ENCODE measurements at regions not wholly inside any gene's neighbourhood (a gene's known extent, or its start where the extent isn't known, plus 50 kb on each side); places are given as distances from the start of the nearest gene placed in this dataset.
"Not testable (repeated sequence)": the region's sequence is repeated elsewhere in the genome, so short reads cannot be mapped to it uniquely, and the experiment has no call there.

GRCh38 chr7:79636849-79637248 lies 183.4 kb upstream of the MAGI2 start:
- no peak for DNase-seq

DNA sequence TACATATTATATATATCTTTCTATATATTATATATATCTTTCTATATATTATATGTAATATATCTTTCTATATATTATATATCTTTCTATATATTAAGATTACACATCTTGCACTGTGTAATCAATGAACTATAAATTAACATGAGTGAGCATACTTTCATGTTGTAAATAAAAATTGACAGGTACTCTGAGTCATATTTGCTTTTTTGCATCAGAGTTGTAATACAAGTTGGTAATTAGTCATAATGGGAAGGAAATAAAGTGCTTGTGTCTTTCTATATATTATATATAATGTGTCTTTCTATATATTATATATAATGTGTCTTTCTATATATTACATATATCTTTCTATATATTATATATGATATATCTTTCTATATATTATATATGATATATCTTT lies 172.5 kb upstream of the MAGI2 start:
- not testable (repeated sequence) for DNase-seq

GRCh38 chr7:79624336-79624735 lies 170.9 kb upstream of the MAGI2 start:
- DNase-seq = no peak

GRCh38 chr7:79622781-79623180 lies 169.3 kb upstream of the MAGI2 start:
- DNase-seq = no peak

DNA sequence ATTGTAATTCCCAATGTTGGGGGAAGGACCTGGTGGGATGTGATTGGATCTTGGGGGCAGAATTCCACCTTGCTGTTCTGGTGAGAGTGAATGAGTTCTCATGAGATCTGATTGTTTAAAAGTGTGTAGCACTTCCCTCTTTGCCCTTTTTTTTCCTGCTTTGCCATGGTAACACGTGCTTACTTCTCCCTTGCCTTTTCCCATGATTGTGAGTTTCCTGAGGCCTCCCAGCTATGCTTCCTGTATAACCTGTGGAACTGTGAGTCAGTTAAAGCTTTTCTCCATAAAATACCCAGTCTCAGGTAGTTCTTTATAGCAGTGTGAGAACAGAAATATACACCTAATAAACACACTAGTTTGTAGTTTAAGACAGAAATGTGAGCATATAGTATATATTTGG lies 166.8 kb upstream of the MAGI2 start:
- no peak for DNase-seq

- no peak for DNase-seq
Observed at GRCh38 chr7:79619216-79619615, 165.7 kb upstream of the MAGI2 start.

GRCh38 chr7:79615871-79616640 lies 162.6 kb upstream of the MAGI2 start:
- DNase-seq = no peak

DNA sequence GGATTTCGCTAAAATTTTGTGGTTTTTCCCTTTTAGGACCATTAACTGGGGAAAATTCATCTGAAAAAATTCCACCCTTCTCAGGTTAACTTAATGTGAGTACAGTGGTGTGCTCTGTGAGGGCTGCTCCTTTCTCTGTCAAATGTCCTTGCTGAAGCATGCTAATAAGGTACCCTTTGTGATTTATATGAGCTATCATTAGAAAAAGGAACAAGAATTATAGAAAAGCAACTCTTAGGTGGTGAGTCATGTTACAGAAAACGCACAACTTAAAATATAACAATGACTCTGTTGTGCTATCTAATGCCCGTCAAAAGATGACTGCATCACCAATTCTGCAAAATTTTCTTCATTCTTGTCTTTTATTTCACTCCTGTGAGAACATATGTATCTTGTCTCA lies 162.0 kb upstream of the MAGI2 start:
- DNase-seq = no peak

DNA sequence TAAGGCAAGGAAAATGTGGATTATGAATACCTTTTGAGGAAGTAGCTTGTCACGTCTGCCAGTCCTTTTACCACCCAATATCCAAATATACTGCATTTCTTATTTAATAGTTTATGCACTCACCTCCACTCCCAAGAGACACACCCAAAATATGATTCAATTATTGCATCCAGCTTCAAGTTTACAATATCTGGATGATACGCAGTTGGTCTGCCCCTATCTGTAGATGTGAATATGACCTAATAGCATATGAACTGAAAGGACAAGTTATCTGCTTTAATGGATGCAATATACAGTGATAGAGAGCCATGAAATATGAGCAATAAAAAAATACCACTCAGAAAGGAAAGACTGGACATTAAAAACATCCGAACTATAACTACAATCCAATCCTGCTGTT lies 159.4 kb upstream of the MAGI2 start:
- DNase-seq = no peak

- no peak for DNase-seq
Observed at GRCh38 chr7:79612022-79612421, 158.6 kb upstream of the MAGI2 start.

DNA sequence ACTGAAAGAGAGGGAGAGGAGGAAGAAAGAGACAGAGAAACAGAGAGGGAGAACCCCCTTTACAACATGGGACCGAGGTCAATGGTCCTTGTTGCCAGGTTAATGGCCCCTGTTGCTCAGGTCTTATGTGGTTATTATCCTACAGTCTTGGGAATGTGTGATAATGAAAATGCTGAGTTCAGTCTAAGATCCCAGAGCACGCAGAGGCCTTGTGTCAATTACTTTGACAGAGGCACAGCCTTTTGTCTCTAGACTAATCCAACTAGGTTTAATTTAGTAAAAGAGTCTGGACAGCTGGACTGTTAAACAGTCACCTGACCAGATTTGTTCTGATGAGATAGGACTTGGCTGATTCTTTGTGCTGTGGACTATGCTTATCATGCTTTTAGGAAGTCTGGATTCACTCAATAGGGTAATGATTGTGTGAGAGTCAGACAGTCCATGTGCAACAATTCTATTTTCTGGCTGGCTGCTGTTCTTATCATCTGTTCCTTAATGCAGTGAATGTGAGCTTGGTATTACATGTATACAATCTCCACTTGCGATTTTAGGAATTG lies 157.4 kb upstream of the MAGI2 start:
- DNase-seq = peak in 1 of 3 donors; percentile 24

- peak in 2 of 3 donors; percentile 12 to 24 for DNase-seq
Observed at GRCh38 chr7:79610313-79610712, 156.8 kb upstream of the MAGI2 start.

GRCh38 chr7:79608005-79608404 lies 154.5 kb upstream of the MAGI2 start:
- DNase-seq = no peak

GRCh38 chr7:79604841-79605240 lies 151.4 kb upstream of the MAGI2 start:
- DNase-seq = no peak

DNA sequence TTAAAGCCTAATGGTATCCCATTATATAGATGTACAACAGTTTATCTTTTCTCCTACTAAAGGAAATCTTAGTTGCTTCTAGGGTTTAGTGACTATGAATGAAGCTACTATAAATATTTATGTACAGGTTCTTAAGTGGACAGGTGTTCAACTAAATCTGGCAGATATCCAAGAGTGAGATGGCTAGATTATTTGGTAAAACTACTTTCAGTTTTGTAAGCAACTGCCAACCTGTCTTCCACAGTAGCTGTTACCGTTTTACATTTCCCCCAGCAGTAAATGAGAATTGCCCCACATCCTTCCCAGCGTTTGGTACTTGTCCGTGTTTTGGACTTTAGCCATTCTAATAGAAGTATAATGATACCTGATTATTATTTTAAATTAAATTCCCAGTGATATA lies 144.9 kb upstream of the MAGI2 start:
- no peak for DNase-seq

- not testable (repeated sequence) for DNase-seq
Observed at GRCh38 chr7:79594671-79595070, 141.2 kb upstream of the MAGI2 start.

- DNase-seq = peak; percentile 58 to 89 (median 70)
Observed at GRCh38 chr7:79593866-79594301, 140.4 kb upstream of the MAGI2 start.

- DNase-seq = no peak
Observed at GRCh38 chr7:79590916-79591623, 137.6 kb upstream of the MAGI2 start.

DNA sequence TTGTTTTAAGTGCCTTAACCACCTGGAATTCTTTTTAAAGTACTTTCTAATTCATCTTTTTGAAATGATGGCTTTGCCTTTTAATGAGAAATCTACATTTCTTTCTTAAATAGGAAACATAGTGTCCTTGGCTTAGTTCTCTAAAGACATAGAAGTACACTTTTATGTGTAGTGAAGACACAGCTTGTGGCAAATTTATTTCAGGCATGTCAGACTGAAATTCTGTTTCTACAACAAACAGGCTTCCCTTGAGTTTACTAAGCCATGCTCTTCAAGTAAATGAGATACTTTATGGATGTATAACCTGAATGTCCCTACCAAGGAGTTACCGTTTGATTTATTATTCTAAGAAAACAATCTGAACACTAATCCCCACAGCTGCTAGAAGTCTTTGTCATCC lies 136.9 kb upstream of the MAGI2 start:
- no peak for DNase-seq

- no peak for DNase-seq
Observed at GRCh38 chr7:79570903-79571302, 117.4 kb upstream of the MAGI2 start.

DNA sequence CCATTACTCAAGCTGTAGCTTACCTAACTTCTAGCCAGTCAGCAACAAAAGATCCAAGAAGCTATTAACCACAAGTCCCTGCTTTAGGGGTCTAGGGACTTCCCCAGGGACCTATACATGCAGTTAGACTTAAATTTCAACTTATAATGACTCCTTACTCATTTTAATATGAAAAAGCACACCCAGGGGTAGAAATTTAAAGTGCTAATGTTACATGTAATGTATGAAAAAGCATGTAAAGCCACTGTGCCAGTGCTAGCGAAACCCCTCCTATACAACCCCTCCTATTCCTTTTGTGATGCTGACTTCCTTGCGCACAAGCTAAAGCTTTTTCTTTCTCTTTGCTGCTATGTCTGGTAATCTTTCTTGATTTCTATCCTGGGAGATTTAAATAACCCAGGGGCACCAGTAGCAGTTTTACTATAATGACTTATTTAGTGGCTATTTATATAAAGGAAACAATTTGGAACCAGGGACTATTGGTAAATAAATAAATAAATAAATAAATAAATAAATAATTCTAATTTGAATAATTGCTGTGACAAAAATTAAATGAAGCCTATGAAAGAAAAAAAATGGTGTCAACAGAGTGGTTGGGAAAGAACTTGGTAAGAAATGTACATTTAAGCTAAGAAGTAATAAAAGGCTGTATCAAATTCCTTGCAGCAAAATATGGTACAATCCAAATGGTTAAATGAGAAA lies 110.5 kb upstream of the MAGI2 start:
- DNase-seq = no peak

GRCh38 chr7:79555571-79555970 lies 102.1 kb upstream of the MAGI2 start:
- no peak for DNase-seq

Measured in muscle of back (tissue), 3 donors.